ENCODE measurements at regions not wholly inside any gene's neighbourhood (a gene's known extent, or its start where the extent isn't known, plus 50 kb on each side); places are given as distances from the start of the nearest gene placed in this dataset.
A peak's percentile ranks its signal among the peaks of the same experiment; 100 is the strongest.
"Not testable (repeated sequence)": the region's sequence is repeated elsewhere in the genome, so short reads cannot be mapped to it uniquely, and the experiment has no call there.

DNA sequence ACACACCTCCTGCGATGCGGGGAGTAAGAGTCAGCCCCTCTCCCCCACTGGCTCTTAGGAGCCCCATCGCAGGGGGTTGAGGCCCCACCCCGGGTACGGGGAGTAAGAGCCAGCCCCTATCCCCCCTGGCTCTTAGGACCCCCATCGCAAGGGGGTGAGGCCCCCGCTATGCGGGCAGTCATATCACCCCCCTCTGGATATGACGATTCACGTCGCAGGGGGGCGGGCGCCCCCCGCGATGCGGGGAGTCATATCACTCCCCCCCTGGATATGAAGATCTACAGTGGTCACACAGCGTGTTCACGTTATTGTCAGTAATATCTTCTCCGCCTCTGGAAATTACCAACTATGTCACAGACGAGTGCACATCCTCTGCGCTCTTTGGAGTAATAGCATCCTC lies 61.1 kb downstream of the DEFB131A start:
- DNase-seq = not testable (repeated sequence)

DNA sequence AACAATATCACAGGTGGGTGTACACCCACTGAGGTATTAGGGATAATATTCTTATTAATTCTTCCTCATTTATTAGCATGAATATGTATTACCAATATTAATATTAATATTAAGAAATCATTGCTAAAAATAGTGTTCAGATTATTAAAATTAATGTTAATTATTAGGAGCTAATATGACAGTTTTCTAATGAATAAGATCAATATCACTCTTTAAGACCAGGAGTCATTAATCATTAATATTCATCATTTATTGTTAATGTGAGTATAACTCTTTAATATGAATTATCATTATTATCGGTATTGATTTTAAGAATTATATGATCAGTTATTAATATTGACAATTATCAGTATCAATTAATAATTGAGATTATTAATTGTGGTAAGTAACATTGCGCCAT lies 62.5 kb downstream of the DEFB131A start:
- not testable (repeated sequence) for DNase-seq

DNA sequence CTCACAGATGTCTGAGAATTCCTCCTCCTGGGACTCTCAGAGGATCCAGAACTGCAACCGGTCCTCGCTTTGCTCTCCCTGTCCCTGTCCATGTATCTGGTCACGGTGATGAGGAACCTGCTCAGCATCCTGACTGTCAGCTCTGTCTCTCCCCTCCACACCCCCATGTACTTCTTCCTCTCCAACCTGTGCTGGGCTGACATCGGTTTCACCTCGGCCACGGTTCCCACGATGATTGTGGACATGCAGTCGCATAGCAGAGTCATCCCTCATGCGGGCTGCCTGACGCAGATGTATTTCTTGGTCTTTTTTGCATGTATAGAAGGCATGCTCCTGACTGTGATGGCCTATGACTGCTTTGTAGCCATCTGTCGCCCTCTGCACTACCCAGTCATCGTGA lies 68.7 kb downstream of the DEFB131A start:
- not testable (repeated sequence) for DNase-seq

DNA sequence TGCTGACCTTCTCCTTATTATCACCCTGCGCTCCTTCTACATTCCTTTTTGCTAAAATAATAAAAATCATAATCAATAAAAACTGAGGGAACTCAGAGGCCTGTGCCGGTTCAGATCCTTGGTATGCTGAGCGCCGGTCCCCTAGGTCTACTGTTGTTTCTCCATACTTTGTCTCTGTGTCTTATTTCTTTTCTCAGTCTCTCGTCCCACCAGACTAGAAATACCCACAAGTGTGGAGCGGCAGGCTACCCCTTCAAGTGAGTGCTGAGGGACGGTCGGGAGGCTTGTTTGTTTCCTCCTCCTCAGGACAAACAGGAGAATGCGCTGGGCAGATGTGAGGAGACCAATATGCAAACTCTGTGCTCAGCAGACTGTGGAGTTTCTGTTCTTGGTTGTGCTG lies 75.4 kb downstream of the DEFB131A start:
- not testable (repeated sequence) for DNase-seq

DNA sequence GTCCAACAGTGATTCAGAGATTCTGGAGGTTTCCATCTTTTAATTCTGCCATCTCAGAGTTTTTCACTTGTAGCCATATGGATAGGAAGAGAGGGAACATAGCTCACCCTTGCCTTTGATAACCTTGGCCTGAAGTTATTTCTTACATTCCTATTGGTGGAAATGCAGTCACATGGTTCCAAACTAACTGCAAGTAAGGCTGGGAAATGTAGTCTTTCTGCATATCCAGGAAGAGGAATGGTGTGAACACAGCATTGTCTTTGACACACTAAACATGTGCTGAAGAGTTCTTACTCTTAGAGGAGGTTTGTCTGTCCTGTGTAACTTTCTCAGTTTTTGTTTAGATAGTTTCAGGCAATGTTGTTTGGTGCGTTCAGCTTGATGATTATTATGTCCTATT lies 78.7 kb downstream of the DEFB131A start:
- not testable (repeated sequence) for DNase-seq

DNA sequence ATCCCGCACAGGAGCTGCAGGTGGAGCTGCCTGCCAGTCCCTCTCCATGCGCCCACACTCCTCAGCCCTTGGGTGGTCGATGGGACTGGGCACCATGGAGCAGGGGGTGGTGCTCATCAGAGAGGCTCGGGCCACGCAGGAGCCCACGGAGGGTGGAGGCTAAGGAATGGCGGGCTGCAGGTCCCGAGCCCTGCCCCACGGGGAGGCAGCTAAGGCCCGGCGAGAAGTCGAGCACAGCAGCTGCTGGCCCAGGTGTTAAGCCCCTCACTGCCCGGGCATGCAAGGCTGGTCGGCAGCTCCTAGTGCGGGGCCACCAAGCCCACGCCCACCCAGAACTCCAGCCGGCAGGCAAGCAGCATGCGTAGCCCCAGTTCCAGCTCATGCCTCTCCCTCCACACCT lies 80.2 kb downstream of the DEFB131A start:
- not testable (repeated sequence) for DNase-seq

DNA sequence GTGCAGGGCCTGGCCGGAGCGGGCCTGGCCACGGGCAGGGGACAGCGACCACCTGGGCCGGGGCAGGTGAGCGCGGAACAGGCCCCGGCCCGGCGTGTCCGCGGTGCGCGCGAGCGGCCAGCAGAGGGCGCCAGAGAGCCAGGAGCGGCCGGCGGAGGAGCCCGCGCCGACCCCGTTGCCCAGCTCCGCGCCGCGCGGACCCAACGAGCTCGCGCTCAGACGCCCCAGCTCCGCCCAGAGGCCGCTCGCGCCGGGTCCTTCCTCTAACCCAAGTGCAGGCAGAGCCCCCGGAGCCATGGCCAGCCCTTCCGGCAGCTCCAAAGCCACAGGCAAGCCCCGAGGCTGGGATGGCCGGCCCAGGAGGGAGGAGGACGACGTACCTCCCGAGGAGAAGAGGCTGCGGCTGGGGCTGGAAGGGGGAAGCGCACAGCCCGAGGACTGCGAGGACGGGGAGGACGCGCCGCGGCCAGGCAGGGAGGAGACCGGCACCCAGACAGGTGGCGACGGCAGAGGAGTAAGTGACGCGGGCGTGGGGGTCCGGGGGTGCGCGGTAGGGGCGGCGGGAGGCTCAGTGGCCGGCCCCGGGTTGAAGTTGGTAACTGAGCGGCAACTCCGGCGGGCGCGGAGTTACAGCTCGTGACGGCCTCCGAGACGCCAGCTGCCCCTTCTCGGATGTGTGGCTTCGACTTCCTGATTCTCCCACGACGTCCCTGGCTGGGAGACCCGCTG lies 88.1 kb downstream of the DEFB131A start:
- peak; percentile 88 for DNase-seq

DNA sequence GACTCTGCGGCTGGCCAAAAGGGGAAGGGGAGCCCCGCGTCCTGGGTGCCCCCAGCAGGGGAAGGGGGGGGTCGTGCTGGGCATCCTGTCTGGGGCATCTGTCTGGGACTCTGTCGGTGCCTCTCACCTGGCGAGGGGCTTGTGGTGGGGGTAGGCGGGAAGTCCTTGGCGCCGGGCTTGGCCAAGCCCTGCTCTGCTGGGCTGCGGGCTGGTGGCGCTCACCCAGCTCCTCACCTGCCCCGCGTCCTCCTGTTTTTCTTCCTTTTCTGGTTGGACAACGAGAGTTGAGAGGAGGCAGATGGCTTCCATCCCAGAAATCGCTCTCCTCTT lies 88.6 kb downstream of the DEFB131A start:
- DNase-seq = not testable (repeated sequence)

DNA sequence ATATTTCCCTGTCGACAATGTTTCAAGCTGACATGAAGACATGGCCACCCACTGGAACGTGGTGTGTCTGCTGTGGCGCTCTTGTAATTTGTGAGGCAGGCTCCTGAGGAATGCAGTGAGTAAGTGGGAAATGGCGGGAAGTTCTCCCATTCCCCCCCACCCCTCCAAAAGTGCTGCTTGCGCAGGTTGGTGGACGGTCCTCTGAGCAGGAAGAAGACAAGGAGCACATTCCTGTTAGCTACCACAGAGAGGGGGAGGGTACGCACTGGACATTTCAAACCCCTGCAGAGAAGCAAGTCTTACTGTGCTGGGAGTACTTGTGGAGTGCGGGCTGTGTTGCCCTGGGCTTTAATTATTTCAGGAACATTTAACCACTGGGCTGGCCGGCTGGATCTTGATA lies 92.9 kb downstream of the DEFB131A start:
- DNase-seq = not testable (repeated sequence)

DNA sequence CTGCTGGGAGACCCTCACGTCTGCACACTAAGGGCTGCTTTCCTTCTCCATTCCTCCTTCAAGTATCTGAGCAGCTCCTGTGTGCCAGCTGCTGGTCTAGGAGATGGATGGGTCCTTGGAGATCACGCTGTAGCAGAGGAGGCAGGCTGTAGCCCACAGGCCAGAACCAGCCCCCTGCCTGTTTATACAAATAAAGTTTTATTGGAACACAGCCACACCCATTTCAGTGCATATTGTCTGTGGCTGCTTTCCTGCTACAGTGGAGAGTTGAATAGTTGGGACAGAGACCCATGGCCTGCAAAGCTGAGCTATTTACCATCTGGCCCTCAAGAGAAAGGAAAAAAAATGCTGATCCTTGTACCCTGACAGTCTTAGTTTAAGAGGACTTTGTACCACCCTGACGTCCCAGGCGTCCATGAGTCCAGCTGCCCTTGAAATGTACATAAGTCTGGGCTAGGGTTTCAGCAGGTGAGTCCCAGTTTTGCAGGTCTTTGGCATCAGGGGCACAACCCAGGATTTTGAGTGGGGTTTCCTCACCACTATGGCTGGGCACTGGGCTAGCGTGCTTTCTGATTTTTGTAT lies 95.8 kb downstream of the DEFB131A start:
- DNase-seq = not testable (repeated sequence)

DNA sequence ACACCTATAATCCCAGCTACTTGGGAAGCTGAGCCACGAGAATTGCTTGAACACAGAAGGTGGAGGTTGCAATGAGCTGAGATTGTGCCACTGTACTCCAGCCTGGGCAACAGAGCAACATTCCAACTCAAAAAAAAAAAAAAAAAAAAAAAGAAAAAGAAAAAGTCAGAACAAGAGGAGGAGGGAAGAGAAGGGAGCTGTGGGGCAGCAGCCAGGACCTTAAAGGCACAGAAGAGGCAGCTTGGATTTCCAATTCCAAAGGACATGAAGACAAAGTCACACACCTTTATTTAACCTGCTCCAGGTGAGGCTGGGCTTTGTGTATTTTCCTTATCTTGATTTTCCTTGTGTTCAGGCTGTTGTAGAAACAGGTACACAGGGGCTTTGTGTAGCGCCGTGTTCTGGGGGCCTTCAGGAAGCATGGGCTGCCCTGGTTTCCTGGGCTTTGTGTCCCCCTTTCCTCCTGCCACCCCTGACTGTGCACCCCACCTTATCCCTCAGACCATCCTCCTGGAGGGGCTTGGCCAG lies 97.2 kb downstream of the DEFB131A start:
- not testable (repeated sequence) for DNase-seq

DNA sequence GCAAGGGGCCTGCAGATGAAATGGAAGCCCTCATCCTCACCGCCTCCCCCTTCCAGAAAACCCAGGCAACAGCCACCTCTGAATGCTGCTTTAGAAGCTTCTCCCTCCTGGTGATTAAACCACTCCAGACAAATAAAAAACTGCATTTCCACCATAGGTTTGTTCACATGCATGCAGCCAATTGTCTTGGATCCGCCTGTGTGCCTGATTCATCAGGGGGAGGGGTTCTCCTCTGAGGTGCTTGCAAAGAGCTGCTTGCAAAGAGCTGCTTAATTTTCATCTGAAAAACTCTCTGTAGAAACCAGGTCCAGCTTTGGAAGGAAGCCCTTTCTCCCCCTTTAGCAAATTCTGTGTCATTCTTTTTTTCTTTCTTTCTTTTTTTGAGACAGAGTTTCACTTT lies 100.6 kb downstream of the DEFB131A start:
- not testable (repeated sequence) for DNase-seq

DNA sequence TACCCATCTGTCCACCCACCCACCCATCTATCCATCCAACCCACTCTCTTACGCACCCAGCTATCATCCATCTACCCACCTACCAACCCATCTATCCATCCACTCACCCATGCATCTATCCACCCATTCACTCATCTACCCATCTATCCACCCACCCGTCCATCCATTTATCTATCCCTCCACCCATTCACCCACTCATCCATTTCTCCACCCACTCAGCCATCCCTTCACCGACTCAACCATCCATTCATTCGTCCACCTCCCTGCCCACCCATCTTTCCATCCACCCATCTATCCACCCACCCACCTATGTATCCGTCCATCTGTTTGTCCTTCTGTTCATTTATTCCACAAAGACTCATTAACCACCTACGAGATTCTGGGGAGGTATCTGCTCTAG lies 103.3 kb downstream of the DEFB131A start:
- not testable (repeated sequence) for DNase-seq

DNA sequence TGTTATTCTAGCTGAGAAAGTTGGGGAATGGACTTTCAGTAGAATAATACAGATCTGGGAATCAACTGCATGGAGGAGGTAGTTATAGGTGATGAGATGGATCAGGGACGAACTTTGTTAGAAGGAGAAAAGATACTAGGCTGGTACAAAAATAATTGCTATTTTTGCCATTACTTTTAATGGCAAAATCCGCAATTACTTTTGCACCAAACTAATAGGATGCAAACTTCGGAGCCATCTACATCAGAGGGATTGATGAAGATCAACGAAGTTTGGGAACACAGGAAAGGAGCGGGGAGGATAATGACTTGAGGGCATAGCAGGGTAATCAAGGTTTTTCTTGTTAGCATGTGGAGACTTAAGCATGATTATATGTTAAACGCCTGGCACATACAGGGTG lies 111.9 kb downstream of the DEFB131A start:
- DNase-seq = not testable (repeated sequence)

DNA sequence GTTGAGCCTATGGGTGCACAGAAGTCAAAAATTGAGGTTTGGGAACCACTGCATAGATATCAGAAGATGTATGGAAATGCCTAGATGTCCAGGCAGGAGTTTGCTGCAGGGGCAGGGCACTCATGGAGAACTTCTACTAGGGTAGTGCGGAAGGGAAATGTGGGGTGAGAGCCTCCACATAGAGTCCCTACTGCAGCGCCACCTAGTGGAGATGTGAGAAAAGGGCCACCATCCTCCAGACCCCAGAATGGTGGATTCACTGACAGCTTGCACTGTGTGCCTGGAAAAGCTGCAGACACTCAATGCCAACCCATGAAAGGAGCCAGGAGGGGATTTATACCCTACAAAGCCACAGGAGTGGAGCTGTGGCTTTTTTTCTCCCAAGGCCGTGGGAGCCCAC lies 133.7 kb downstream of the DEFB131A start:
- DNase-seq = not testable (repeated sequence)

DNA sequence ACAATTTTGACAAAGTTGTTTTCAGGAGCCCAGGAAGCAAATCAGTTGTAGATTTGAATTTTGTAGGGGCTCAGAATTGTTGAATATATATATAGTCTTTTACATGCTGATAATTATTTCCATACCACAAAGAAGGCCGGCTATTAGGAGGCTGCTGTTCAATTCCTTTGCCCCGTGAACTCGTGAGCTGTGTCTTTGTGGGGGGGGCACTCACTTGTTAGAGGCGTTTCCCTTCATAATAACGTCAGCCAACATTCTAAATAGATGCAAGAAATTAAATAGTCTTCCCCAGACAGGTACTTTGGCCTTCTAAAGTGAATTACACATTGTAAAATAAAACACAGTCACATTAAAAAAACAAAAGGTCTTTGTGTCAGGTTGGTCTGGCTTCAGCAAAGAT lies 138.7 kb downstream of the DEFB131A start:
- not testable (repeated sequence) for DNase-seq

DNA sequence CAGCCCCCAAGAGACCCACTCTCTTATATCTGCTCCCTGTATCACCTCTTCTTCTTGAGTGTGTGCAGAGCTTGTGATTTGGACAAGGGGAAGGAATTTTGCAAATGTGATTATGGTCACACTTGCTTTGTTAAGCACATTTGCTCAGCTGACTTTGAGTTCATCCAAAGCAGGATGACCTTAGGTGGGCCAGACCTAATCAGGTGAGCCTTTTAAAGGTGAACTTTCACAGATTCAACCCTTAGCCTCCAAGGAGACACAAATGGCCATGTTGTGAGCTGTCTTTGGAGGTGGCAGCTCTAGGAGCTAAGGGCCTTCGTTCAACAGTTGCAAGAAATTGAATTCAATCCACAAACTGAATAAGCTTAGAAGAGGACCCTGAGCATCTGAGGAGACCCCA lies 147.8 kb downstream of the DEFB131A start:
- no peak for DNase-seq

DNA sequence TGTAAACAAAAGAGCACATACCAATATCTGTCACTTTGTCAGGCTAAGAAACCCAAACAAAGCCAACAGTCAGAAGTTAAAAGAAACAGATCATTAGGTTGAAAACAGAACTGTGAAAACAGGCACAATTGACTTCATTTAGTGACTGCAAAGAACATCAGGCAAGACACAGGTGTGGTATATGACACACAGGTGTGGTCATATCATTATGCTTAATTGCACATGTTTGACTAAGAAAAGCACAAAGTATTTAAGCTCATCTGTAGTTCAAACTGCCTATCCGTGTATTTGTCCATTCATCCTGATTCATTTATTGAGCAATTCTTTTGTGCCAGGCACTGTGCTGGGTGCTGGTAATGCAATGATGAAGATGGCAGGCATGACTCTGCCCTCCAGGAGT lies 150.7 kb downstream of the DEFB131A start:
- DNase-seq = no peak

DNA sequence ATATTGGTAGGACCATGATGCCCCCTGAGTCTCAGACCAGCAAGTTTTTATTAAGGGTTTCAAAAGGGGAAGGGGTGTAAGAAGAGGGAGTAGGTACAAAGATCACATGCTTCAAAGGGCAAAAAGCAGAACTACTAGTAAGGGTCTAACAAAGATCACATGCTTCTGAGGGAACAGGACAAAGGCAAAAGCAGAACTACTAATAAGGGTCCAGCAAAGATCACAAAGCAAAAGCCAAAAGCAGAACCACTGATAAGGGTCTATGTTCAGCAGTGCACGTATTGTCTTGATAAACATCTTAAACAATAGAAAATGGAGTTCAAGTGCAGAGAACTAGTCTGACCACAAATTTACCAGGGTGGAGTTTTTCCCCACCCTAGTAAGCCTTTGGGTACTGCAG lies 151.3 kb downstream of the DEFB131A start:
- DNase-seq = not testable (repeated sequence)

DNA sequence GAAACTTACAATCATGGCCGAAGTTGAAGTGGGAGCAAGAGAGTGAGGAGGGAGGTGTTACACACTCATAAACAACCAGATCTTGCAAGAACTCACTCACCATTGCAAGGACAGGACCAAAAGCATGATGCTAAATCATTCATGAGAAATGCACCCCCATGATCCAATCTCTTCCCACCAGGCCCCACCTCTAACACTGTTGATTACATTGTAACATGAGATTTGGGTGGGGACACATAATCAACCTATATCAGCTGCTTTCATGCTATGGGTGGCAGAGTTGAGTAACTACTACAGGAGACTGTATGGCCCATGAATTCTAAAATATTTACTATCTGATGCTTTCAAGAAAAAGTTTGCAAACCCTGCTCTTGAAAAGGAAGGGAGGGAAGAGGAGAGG lies 155.1 kb downstream of the DEFB131A start:
- no peak for DNase-seq

DNA sequence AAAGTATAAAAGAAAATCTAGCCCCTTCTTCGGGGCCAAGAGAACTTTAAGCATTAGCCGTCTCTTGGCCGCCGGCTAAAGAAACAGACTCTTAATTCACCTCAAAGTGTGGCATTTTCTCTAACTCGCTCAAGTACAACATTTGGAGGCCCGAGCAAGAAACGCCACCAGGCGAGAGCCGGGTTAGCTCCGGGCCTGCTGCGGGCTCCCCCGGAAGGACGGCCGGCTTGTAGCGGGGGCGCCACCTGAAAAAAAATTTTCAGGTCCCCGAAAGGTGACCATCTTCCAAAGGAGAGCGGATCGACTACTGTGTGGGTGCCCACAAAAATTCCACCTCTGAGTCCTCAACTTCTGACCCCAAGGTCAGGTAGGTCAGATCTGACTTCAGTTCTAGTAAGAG lies 156.0 kb downstream of the DEFB131A start:
- no peak for DNase-seq

DNA sequence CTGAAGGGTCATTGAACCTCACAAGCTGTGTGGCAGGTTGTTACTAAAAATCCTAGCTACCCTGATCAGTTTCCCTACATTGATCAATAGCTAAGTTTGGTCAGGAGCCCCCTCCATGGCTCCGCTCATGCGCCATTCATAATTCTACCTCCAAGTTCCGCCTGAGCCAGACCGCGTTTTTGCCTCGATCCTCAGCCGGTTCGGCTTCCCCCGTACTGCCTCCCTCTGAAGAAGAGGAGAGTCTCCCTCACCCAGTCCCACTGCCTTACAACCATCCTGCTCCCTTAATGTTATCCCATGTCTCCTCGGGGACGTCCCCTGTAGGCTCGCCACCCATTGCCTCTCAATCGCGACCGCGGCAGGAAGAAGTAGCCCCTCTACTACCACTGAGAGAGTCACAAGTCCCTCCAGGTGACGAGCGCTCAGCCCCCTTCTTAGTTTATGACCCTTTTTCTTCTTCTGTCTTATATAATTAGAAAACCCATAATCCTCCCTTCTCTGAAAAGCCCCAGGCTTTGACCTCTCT lies 158.2 kb downstream of the DEFB131A start:
- DNase-seq = no peak

DNA sequence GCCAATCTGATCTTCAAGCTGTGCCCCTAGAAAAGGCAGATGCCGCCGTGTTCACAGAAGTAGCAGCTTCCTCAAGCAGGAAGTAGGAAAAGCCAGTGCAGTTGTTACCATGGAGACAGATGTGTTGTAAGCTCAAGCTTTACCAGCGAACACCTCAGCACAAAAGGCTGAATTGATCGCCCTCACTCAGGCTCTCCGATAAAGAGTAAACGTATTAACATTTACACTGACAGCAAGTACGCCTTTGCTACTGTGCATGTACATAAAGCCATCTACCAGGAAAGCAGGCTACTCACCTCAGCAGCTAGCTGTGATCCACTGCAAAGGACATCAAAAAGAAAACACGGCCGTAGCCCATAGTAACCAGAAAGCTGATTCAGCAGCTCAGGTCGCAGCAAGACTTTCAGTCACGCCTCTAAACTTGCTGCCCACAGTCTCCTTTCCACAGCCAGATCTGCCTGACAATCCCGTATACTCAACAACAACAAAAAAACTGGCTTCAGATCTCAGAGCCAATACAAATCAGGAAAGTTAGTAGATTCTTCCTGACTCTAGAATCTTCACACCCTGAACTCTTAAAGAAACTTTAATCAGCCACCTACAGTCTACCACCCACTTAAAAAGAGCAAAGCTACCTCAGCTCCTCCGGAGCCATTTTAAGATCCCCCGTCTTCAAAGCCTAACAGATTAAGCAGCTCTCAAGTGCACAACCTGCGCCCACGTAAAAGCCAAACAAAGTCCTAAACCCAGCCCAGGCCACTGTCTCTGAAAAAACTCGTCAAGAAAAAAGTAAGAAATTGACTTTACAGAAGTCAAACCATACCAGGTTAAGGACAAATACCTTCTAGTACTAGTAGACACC lies 160.0 kb downstream of the DEFB131A start:
- peak; percentile 58 for DNase-seq

DNA sequence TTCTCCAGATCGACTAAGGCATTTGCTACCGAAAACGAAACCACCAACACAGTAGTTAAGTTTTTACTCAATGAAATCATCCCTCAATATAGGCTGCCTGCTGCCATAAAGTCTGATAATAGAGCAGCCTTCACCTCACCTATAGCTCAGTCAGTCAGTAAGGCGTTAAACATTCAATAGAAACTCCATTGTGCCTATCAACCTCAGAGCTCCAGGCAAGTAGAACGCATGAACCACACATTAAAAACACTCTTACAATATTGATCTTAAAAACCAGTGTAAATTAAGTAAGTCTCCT lies 160.6 kb downstream of the DEFB131A start:
- DNase-seq = not testable (repeated sequence)
